ENCODE measurements at regions not wholly inside any gene's neighbourhood (a gene's known extent, or its start where the extent isn't known, plus 50 kb on each side); places are given as distances from the start of the nearest gene placed in this dataset.

DNA sequence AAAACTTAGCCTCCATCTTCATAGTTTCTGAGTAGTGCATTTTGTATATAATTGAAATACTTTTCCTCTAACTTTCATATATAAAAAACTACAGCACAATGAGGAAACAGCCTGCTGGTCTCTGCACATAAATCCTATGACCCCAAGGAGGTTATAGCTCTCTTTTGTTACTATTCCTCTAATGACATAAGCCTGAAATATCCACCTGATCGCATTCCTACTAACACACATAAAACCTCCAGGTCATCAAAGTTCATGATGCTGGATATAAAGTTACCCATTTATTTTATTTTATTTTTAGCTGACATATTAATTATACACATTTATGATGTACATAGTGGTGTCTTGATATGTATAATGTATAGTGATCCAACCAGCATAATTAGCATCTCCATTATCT lies 1042.0 kb upstream of the B3GALT2 start:
- TF ChIP-seq CTCF (IDR thresholded peaks at IDR 0.05) (no peak), POLR2A (IDR thresholded peaks at IDR 0.05) (no peak)
